Keratinocyte (primary cell): ENCODE measurements at regions not wholly inside any gene's neighbourhood (a gene's known extent, or its start where the extent isn't known, plus 50 kb on each side); places are given as distances from the start of the nearest gene placed in this dataset.

Experiments used
- DNase-seq: peaks from one replicate; pipeline ENCODE4 v3.0.0-alpha.2; 2011; ENCODE audit warnings: low read depth, missing footprints, low spot score
- FAIRE-seq: peaks from 2 replicates; lab custom pipeline; 2011; peaks lifted over from hg19 to GRCh38; lab: Jason Lieb, UNC
- H2AFZ ChIP-seq: 2 replicates; pipeline ENCODE4 v1.6.0; 2012; ENCODE audit warnings: low read length, control low read depth, inconsistent platforms; ENCODE audit not compliant: control insufficient read depth
- H3K27ac ChIP-seq: 2 replicates; pipeline ENCODE4 v1.5.1; 2011; ENCODE audit warnings: low read length; ENCODE audit not compliant: control insufficient read depth, insufficient read depth
- H3K27me3 ChIP-seq: 3 replicates; pipeline ENCODE4 v1.6.0; 2011; ENCODE audit warnings: low read length; ENCODE audit not compliant: control insufficient read depth, insufficient read depth; ENCODE audit errors: extremely low read depth
- H3K36me3 ChIP-seq, 2 experiments: 2 replicates in 1 of 2; 3 replicates in 1 of 2; pipeline ENCODE4 v1.5.1; 2011; ENCODE audit warnings: low read length in 2 of 2, mild to moderate bottlenecking in 1 of 2; ENCODE audit not compliant: control insufficient read depth in 2 of 2, insufficient read depth in 2 of 2; ENCODE audit errors: extremely low read depth in 1 of 2
- H3K4me1 ChIP-seq: 3 replicates; pipeline ENCODE4 v1.5.1; 2011; ENCODE audit warnings: low read length; ENCODE audit not compliant: control insufficient read depth, insufficient read depth; ENCODE audit errors: extremely low read depth
- H3K4me2 ChIP-seq: 3 replicates; pipeline ENCODE4 v1.6.0; 2011; ENCODE audit warnings: low read depth, low read length; ENCODE audit not compliant: control insufficient read depth, insufficient read depth; ENCODE audit errors: extremely low read depth
- H3K4me3 ChIP-seq, 3 experiments: fragments of 200-600 bp in 1 of 3; sonication (generic) in 1 of 3; 2 replicates in 2 of 3; 3 replicates in 1 of 3; pipeline ENCODE4 v1.5.1; 2011 to 2016; ENCODE audit warnings: low read length in 3 of 3, mild to moderate bottlenecking in 3 of 3, control low read depth in 2 of 3, inconsistent platforms in 1 of 3, low read depth in 1 of 3, mixed read lengths in 1 of 3, mixed run types in 1 of 3, moderate library complexity in 1 of 3; ENCODE audit not compliant: control insufficient read depth in 2 of 3, insufficient read depth in 2 of 3; ENCODE audit errors: extremely low read depth in 1 of 3
- H3K79me2 ChIP-seq: 2 replicates; pipeline ENCODE4 v1.6.0; 2012; ENCODE audit warnings: low read length; ENCODE audit not compliant: control insufficient read depth, insufficient read depth
- H3K9ac ChIP-seq: 3 replicates; pipeline ENCODE4 v1.6.0; 2011; ENCODE audit warnings: low read length; ENCODE audit not compliant: control insufficient read depth, insufficient read depth; ENCODE audit errors: extremely low read depth
- H3K9me1 ChIP-seq: 3 replicates; pipeline ENCODE4 v1.6.0; 2011; ENCODE audit warnings: low read length; ENCODE audit not compliant: control insufficient read depth, insufficient read depth; ENCODE audit errors: extremely low read depth
- H3K9me3 ChIP-seq: 2 replicates; pipeline ENCODE4 v1.5.1; 2012; ENCODE audit warnings: low read depth, low read length; ENCODE audit not compliant: control insufficient read depth
- H4K20me1 ChIP-seq: 3 replicates; pipeline ENCODE4 v1.6.0; 2011; ENCODE audit warnings: low read length; ENCODE audit not compliant: control insufficient read depth, insufficient read depth; ENCODE audit errors: extremely low read depth
- EZH2 ChIP-seq: IDR thresholded peaks from one replicate; pipeline ENCODE4 v1.6.1; 2012; ENCODE audit warnings: inconsistent platforms, mild to moderate bottlenecking, low read length, moderate library complexity
- dilution Hi-C: fragments of 300-500 bp; cut with MboI; formaldehyde crosslinking; loops from one replicate; pipeline ENCODE4 v1.7.0; 2020; ENCODE audit warnings: low sequenced_read_pairs; ENCODE audit not compliant: extremely low pct_ligation_motif_present
- TF ChIP-seq, protein P1 (sequence below), 3 experiments: IDR thresholded peaks in 1 of 3; conservative IDR thresholded peaks in 1 of 3; optimal IDR thresholded peaks in 1 of 3; 2 replicates in 2 of 3; 3 replicates in 1 of 3; pipeline versions ENCODE3 to v1.5.1; 2011; ENCODE audit warnings: low read length in 3 of 3, mild to moderate bottlenecking in 3 of 3, moderate library complexity in 2 of 3, control low read depth in 1 of 3, inconsistent platforms in 1 of 3; ENCODE audit not compliant: insufficient read depth in 2 of 3; ENCODE audit errors: extremely low read depth in 1 of 3

DNA sequence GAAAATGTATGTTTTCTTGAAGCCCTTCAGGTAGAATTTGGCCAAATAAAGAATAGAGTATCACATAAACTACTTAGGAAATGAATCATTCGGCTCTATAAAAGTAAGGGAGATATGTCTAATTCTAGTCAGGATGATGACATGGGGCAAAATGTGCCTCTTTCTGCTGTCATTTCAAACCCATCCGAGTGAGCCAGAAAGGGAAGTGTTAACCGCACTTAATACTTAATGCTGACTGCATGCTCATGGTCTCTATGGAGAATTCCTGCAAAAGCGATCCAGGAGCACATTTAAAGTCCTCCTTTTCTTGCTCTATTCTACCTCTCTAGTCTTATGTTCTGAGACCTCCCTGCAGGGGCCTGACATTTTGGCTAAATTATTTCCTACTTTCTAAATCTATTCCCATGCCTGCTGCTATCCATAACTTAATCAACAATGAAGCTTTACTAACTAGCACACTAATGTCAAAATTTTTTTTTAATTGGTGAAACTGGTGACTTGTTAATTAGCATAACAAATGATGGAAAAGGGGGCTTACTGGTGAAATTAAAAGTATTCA is 127.4 kb downstream of the CDC42EP3 start:
- dilution Hi-C loops = loop anchor here (10.0 kb wide), 1 partner anchor 59 kb away; no protein-coding TSS in a partner anchor
- no peaks in the 10 kb centered on the region for H3K9me3 ChIP-seq
- no peaks in the 10 kb centered on the region for H4K20me1 ChIP-seq
- H3K27me3 ChIP-seq = no peaks in the 10 kb centered on the region
- H3K4me2 ChIP-seq = no peak overlapping the region
- no peaks in the 10 kb centered on the region for H3K36me3 ChIP-seq
- no peaks in the 10 kb centered on the region for H3K79me2 ChIP-seq
- no peak overlapping the region for H3K27ac ChIP-seq
- FAIRE-seq = no peak
- TF ChIP-seq EZH2 = no peak
- TF ChIP-seq, protein P1, sequence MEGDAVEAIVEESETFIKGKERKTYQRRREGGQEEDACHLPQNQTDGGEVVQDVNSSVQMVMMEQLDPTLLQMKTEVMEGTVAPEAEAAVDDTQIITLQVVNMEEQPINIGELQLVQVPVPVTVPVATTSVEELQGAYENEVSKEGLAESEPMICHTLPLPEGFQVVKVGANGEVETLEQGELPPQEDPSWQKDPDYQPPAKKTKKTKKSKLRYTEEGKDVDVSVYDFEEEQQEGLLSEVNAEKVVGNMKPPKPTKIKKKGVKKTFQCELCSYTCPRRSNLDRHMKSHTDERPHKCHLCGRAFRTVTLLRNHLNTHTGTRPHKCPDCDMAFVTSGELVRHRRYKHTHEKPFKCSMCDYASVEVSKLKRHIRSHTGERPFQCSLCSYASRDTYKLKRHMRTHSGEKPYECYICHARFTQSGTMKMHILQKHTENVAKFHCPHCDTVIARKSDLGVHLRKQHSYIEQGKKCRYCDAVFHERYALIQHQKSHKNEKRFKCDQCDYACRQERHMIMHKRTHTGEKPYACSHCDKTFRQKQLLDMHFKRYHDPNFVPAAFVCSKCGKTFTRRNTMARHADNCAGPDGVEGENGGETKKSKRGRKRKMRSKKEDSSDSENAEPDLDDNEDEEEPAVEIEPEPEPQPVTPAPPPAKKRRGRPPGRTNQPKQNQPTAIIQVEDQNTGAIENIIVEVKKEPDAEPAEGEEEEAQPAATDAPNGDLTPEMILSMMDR (optimal IDR thresholded peaks at IDR 0.05 in 1 of 3, IDR thresholded peaks at IDR 0.05 in 1 of 3, conservative IDR thresholded peaks at IDR 0.05 in 1 of 3; ENCODE audit: extremely low read depth in 1 of 3, insufficient read depth in 2 of 3, low read length in 3 of 3) = no peak
- no peak overlapping the region for H3K9ac ChIP-seq
- no peaks in the 10 kb centered on the region for H3K9me1 ChIP-seq
- no peak overlapping the region for H2AFZ ChIP-seq
- no peaks in the 10 kb centered on the region for H3K4me1 ChIP-seq
- no peak for DNase-seq
- H3K4me3 ChIP-seq = no peak overlapping the region

DNA sequence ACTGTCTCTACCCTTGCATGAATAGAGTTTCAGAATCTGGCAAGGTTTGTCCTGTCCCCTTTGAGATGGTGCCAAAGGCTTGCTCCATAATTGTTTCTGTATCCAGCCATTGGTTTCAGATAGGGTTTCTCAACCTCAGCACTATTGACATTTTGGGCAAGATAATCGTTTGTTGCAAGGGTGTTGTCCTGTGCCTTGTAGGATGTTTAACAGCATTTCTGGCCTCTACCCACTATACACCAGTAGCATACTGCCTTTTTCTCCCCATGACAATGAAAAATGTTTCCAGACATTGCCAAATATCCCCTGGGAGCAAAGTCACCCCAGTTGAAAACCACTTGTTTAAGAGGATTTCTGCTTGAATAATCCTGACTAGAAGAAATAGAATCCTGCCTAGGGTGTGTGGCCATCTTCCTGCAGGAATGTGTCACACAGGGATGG is 126.8 kb downstream of the CDC42EP3 start:
- dilution Hi-C loops = loop anchor here (10.0 kb wide), 1 partner anchor 60 kb away; no protein-coding TSS in a partner anchor
- Histone ChIP-seq H3K9me1 (no peaks in the 10 kb centered on the region), H3K9ac (no peak overlapping the region), H3K4me1 (no peaks in the 10 kb centered on the region), H3K36me3 (no peaks in the 10 kb centered on the region), H2AFZ (no peak overlapping the region), H3K27me3 (no peaks in the 10 kb centered on the region), H3K79me2 (no peaks in the 10 kb centered on the region), H3K9me3 (no peaks in the 10 kb centered on the region), H3K4me2 (no peak overlapping the region), H4K20me1 (no peaks in the 10 kb centered on the region), H3K4me3 (no peak overlapping the region), H3K27ac (no peak overlapping the region)
- DNase-seq (no peak), FAIRE-seq (no peak)
- TF ChIP-seq EZH2 = no peak
- TF ChIP-seq, protein P1 (optimal IDR thresholded peaks at IDR 0.05 in 1 of 3, IDR thresholded peaks at IDR 0.05 in 1 of 3, conservative IDR thresholded peaks at IDR 0.05 in 1 of 3; ENCODE audit: extremely low read depth in 1 of 3, insufficient read depth in 2 of 3, low read length in 3 of 3) = no peak
